GM12878 (cell line): ENCODE measurements at regions not wholly inside any gene's neighbourhood (a gene's known extent, or its start where the extent isn't known, plus 50 kb on each side); places are given as distances from the start of the nearest gene placed in this dataset.

Experiments used
- ATAC-seq: fragments of 200-7000 bp; cut with Tn5 transposase; 3 replicates; pipeline ENCODE4 v1.9.1; 2020; ENCODE audit warnings: mild to moderate bottlenecking, moderate library complexity
- BruUV-seq: library from RNA; stranded (reverse); fragments of 400-500 nt; replicated peaks from 2 replicates; lab custom pipeline; 2021; lab: Mats Ljungman, UMichigan
- CTCF ChIA-PET: fragments of 300-600 bp; sonication (Branson Sonifier 250); formaldehyde crosslinking; extraction: SDS; loops from one replicate; lab custom pipeline; 2021; ENCODE audit warnings: inconsistent platforms; lab: Yijun Ruan, JAX
- POLR2A ChIA-PET: fragments of 350-600 bp; formaldehyde crosslinking; extraction: SDS; loops from one replicate; lab custom pipeline; 2021; ENCODE audit warnings: inconsistent platforms; lab: Charles Lee
- RAD21 ChIA-PET: fragments of 300-600 bp; sonication (Branson Sonifier 250); formaldehyde crosslinking; loops from one replicate; lab custom pipeline; 2023; ENCODE audit warnings: antibody characterized with exemption; ENCODE audit not compliant: unreplicated experiment; lab: Charles Lee
- SMC1A ChIA-PET: fragments of 300-600 bp; sonication (Branson Sonifier 250); formaldehyde crosslinking; loops from one replicate; lab custom pipeline; 2023; ENCODE audit not compliant: unreplicated experiment, uncharacterized antibody; lab: Charles Lee
- DNase-seq: peaks from one replicate; pipeline ENCODE4 v3.0.0-alpha.2; 2011; ENCODE audit warnings: low read depth, low spot score
- FAIRE-seq: peaks from 3 replicates; lab custom pipeline; 2011; peaks lifted over from hg19 to GRCh38; lab: Jason Lieb, UNC
- H2AFZ ChIP-seq: 2 replicates; pipeline ENCODE4 v1.6.0; 2011; ENCODE audit warnings: low read depth, low read length, control low read depth; ENCODE audit not compliant: control insufficient read depth
- H3K27ac ChIP-seq: 2 replicates; pipeline ENCODE4 v1.5.1; 2011; ENCODE audit warnings: control low read depth; ENCODE audit not compliant: control insufficient read depth, insufficient read depth
- H3K27me3 ChIP-seq, 2 experiments: replicated peaks in 1 of 2; 2 replicates each; pipeline versions ENCODE4 v1.6.0 to v1.6.1; 2011; ENCODE audit warnings: low read length in 1 of 2; ENCODE audit not compliant: control insufficient read depth in 2 of 2, insufficient read depth in 2 of 2
- H3K36me3 ChIP-seq, 2 experiments: 2 replicates each; pipeline ENCODE4 v1.5.1; 2011; ENCODE audit warnings: low read length in 1 of 2; ENCODE audit not compliant: control insufficient read depth in 2 of 2, insufficient read depth in 2 of 2
- H3K4me1 ChIP-seq: 2 replicates; pipeline ENCODE4 v1.6.1; 2011; ENCODE audit warnings: mild to moderate bottlenecking, low read length, moderate library complexity, mixed read lengths; ENCODE audit not compliant: control insufficient read depth, insufficient read depth
- H3K4me2 ChIP-seq: 2 replicates; pipeline ENCODE4 v1.6.0; 2011; ENCODE audit warnings: control low read depth; ENCODE audit not compliant: control insufficient read depth, insufficient read depth
- H3K4me3 ChIP-seq: fragments of 200-600 bp; sonication (generic); 2 replicates; pipeline ENCODE4 v1.5.1; 2016
- H3K79me2 ChIP-seq: 2 replicates; pipeline ENCODE4 v1.6.0; 2011; ENCODE audit warnings: low read length; ENCODE audit not compliant: control insufficient read depth, insufficient read depth
- H3K9ac ChIP-seq: 2 replicates; pipeline ENCODE4 v1.8.0; 2011; ENCODE audit warnings: low read length, control low read depth, mixed read lengths; ENCODE audit not compliant: control insufficient read depth, insufficient read depth
- H3K9me3 ChIP-seq: replicated peaks from 3 replicates; pipeline ENCODE4 v1.5.1; 2011; ENCODE audit warnings: mild to moderate bottlenecking, low read length; ENCODE audit not compliant: control insufficient read depth, insufficient read depth
- H4K20me1 ChIP-seq: 2 replicates; pipeline ENCODE4 v1.6.0; 2011; ENCODE audit not compliant: control insufficient read depth, insufficient read depth
- BRCA1 ChIP-seq: IDR thresholded peaks from 2 replicates; pipeline ENCODE4 v1.6.1; 2011; ENCODE audit warnings: low read depth, low read length, improper control_type of control experiment
- EGR1 ChIP-seq, 2 experiments: IDR thresholded peaks; 1 replicate in 1 of 2; 2 replicates in 1 of 2; pipeline ENCODE4 v1.6.1; 2011 to 2012; ENCODE audit warnings: low read depth in 2 of 2, low read length in 2 of 2, borderline replicate concordance in 1 of 2, mild to moderate bottlenecking in 1 of 2, moderate library complexity in 1 of 2
- HSF1 ChIP-seq: fragments of 150-350 bp; IDR thresholded peaks from 2 replicates; pipeline ENCODE4 v1.6.1; 2014; ENCODE audit warnings: mild to moderate bottlenecking, low read depth, low read length
- KLF5 ChIP-seq: fragments of 450-650 bp; IDR thresholded peaks from 2 replicates; pipeline ENCODE4 v1.6.1; 2014; ENCODE audit warnings: mild to moderate bottlenecking; ENCODE audit not compliant: partially characterized antibody
- MEF2A ChIP-seq: IDR thresholded peaks from 2 replicates; pipeline ENCODE4 v1.6.1; 2011; ENCODE audit warnings: low read depth, mild to moderate bottlenecking, low read length, moderate library complexity; ENCODE audit not compliant: insufficient read depth
- MEF2B ChIP-seq: fragments of 450-650 bp; IDR thresholded peaks from 2 replicates; pipeline ENCODE4 v1.6.1; 2018; ENCODE audit warnings: mild to moderate bottlenecking, moderate library complexity; ENCODE audit not compliant: partially characterized antibody, poor library complexity, severe bottlenecking
- MTA2 ChIP-seq: fragments of 450-650 bp; IDR thresholded peaks from 2 replicates; pipeline ENCODE4 v1.6.1; 2016; ENCODE audit warnings: low read depth, mild to moderate bottlenecking, moderate library complexity
- NBN ChIP-seq: fragments of 450-650 bp; IDR thresholded peaks from 2 replicates; pipeline ENCODE4 v1.6.1; 2016
- POLR2A ChIP-seq: IDR thresholded peaks from 2 replicates; pipeline ENCODE4 v1.6.1; 2011; ENCODE audit warnings: low read depth, mild to moderate bottlenecking, low read length
- POLR2AphosphoS5 ChIP-seq: IDR thresholded peaks from 2 replicates; pipeline ENCODE4 v1.6.1; 2011; ENCODE audit warnings: mild to moderate bottlenecking, low read length, inconsistent platforms
- POU2F2 ChIP-seq: IDR thresholded peaks from 3 replicates; pipeline ENCODE4 v1.6.1; 2011; ENCODE audit warnings: low read depth, mild to moderate bottlenecking, low read length, borderline replicate concordance
- RAD21 ChIP-seq: IDR thresholded peaks from 2 replicates; pipeline ENCODE4 v1.6.1; 2011; ENCODE audit warnings: mild to moderate bottlenecking, low read depth, low read length, moderate library complexity; ENCODE audit not compliant: insufficient read depth
- RAD51 ChIP-seq: fragments of 450-650 bp; IDR thresholded peaks from 2 replicates; pipeline ENCODE4 v1.6.1; 2016; ENCODE audit warnings: moderate library complexity, mild to moderate bottlenecking, inconsistent platforms
- RCOR1 ChIP-seq: conservative IDR thresholded peaks from 2 replicates; pipeline ENCODE4 v1.6.1; 2012; ENCODE audit warnings: low read depth, low read length, improper control_type of control experiment
- SMAD5 ChIP-seq: IDR thresholded peaks from 2 replicates; pipeline ENCODE4 v1.6.1; 2016; ENCODE audit warnings: antibody characterized with exemption, low read depth
- SUPT20H ChIP-seq: IDR thresholded peaks from 2 replicates; pipeline ENCODE4 v1.6.1; 2011; ENCODE audit warnings: low read depth, mild to moderate bottlenecking, low read length, moderate library complexity, borderline replicate concordance; ENCODE audit not compliant: control insufficient read depth
- TAF1 ChIP-seq: IDR thresholded peaks from 2 replicates; pipeline ENCODE4 v1.6.1; 2011; ENCODE audit warnings: mild to moderate bottlenecking, low read depth, low read length, borderline replicate concordance
- YY1 ChIP-seq: IDR thresholded peaks from 2 replicates; pipeline ENCODE4 v1.6.1; 2011; ENCODE audit warnings: low read depth, mild to moderate bottlenecking, low read length
- ZNF24 ChIP-seq: fragments of 450-650 bp; IDR thresholded peaks from 2 replicates; pipeline ENCODE4 v1.6.1; 2017; ENCODE audit warnings: antibody characterized with exemption, mild to moderate bottlenecking
- WGBS: methylation state at CpG from one replicate; pipeline ENCODE4 v1.1.6; 2016; ENCODE audit warnings: low lambda C conversion rate; ENCODE audit not compliant: insufficient replicate concordance, insufficient coverage; ENCODE audit errors: missing lambda C conversion rate; 5-methylcytosine and 5-hydroxymethylcytosine counted together
- in situ Hi-C: fragments of 300-500 bp; cut with MboI; formaldehyde crosslinking; loops from 9 replicates; pipeline ENCODE4 v1.14.3; 2018; ENCODE audit warnings: mixed read lengths
- intact Hi-C: fragments of 100-400 bp; cut with micrococcal nuclease; formaldehyde crosslinking; loops from one replicate; pipeline ENCODE4 v1.14.2; 2022; ENCODE audit not compliant: unreplicated experiment
- TF ChIP-seq, protein P1 (sequence below): IDR thresholded peaks from 2 replicates; pipeline ENCODE4 v1.6.1; 2012; ENCODE audit warnings: low read depth, low read length, improper control_type of control experiment

DNA sequence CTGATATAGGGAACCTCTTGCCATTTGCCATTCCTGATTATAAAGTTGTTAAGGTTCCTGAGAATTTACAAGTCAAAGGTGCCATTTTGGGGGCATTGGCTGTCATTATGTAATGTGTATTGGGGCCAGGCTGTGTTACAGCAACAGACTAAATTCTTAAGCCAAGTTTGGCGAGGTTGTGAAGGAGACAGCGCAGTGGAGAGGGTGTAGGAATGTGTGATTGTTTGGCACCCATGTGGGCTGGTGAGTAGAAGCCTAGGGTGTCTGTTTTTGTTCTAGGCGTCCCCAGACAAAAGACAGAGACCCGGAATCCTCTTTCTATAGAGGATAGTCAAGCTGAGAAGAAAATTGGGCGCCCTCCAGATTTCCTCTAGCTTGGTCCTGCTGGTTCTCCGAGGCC, 2535.3 kb downstream of the PCDH7 start:
- H3K9me3 ChIP-seq, result no peaks in the 10 kb centered on the region
- RAD21 ChIA-PET, result no interaction called here
- no peak overlapping the region for H3K4me2 ChIP-seq
- H3K4me3 ChIP-seq, result no peak overlapping the region
- no peak for ATAC-seq
- DNase-seq, result no peak
- BruUV-seq, result no TSS peak
- intact Hi-C loops (no loop called here), in situ Hi-C loops (no loop called here)
- H3K4me1 ChIP-seq, result no peaks in the 10 kb centered on the region
- H2AFZ ChIP-seq, result no peak overlapping the region
- SMC1A ChIA-PET, result no interaction called here
- TF ChIP-seq ZNF24, result no peak
- TF ChIP-seq SUPT20H, result no peak
- no peak for TF ChIP-seq EGR1 (IDR thresholded peaks at IDR 0.05; ENCODE audit: borderline replicate concordance in 1 of 2, low read depth in 2 of 2, low read length in 2 of 2)
- no peak for TF ChIP-seq KLF5
- TF ChIP-seq SMAD5, result no peak
- no peak for TF ChIP-seq NBN
- TF ChIP-seq, protein P1, sequence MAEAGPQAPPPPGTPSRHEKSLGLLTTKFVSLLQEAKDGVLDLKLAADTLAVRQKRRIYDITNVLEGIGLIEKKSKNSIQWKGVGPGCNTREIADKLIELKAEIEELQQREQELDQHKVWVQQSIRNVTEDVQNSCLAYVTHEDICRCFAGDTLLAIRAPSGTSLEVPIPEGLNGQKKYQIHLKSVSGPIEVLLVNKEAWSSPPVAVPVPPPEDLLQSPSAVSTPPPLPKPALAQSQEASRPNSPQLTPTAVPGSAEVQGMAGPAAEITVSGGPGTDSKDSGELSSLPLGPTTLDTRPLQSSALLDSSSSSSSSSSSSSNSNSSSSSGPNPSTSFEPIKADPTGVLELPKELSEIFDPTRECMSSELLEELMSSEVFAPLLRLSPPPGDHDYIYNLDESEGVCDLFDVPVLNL, result no peak
- H3K36me3 ChIP-seq, result no peaks in the 10 kb centered on the region
- H3K27ac ChIP-seq, result no peak overlapping the region
- no peak for FAIRE-seq
- H3K27me3 ChIP-seq, result no peaks in the 10 kb centered on the region
- 27% methylated on average over 6 of the region's 6 CpGs for WGBS
- POLR2A ChIA-PET, result no interaction called here
- no peaks in the 10 kb centered on the region for H4K20me1 ChIP-seq
- no peaks in the 10 kb centered on the region for H3K79me2 ChIP-seq
- CTCF ChIA-PET, result no interaction called here
- no peak overlapping the region for H3K9ac ChIP-seq

GRCh38 chr4:33262824-33263223, 2542.7 kb downstream of the PCDH7 start:
- FAIRE-seq (no peak), DNase-seq (no peak), ATAC-seq (no peak)
- H4K20me1 ChIP-seq, result no peaks in the 10 kb centered on the region
- H3K4me2 ChIP-seq, result no peak overlapping the region
- BruUV-seq, result no TSS peak
- WGBS, result 28% methylated on average over 2 of the region's 2 CpGs
- SMC1A ChIA-PET, result no interaction called here
- H3K27me3 ChIP-seq, result no peaks in the 10 kb centered on the region
- intact Hi-C loops (no loop called here), in situ Hi-C loops (no loop called here)
- POLR2A ChIA-PET, result no interaction called here
- H3K9ac ChIP-seq, result no peak overlapping the region
- H3K4me1 ChIP-seq, result no peaks in the 10 kb centered on the region
- CTCF ChIA-PET, result no interaction called here
- no peaks in the 10 kb centered on the region for H3K9me3 ChIP-seq
- H3K4me3 ChIP-seq, result no peak overlapping the region
- no peaks in the 10 kb centered on the region for H3K79me2 ChIP-seq
- RAD21 ChIA-PET, result no interaction called here
- no peak overlapping the region for H3K27ac ChIP-seq
- no peaks in the 10 kb centered on the region for H3K36me3 ChIP-seq
- H2AFZ ChIP-seq, result no peak overlapping the region
- TF ChIP-seq MTA2 (no peak), YY1 (no peak), BRCA1 (no peak), MEF2A (no peak), HSF1 (no peak), POLR2A (no peak), TAF1 (no peak), RAD21 (no peak), MEF2B (no peak), POLR2AphosphoS5 (no peak), RCOR1 (no peak), POU2F2 (no peak), RAD51 (no peak)
